DND-41 (cell line): ENCODE measurements at regions not wholly inside any gene's neighbourhood (a gene's known extent, or its start where the extent isn't known, plus 50 kb on each side); places are given as distances from the start of the nearest gene placed in this dataset.
"Not testable (repeated sequence)": the region's sequence is repeated elsewhere in the genome, so short reads cannot be mapped to it uniquely, and the experiment has no call there.

Experiments
- ATAC-seq: fragments of 200-7000 bp; cut with Tn5 transposase; 3 replicates; pipeline ENCODE4 v1.9.1; 2021; ENCODE audit warnings: low read depth; ENCODE audit not compliant: insufficient read depth
- DNase-seq: peaks from one replicate; pipeline ENCODE4 v3.0.0-alpha.2; 2020
- H2AFZ ChIP-seq: 2 replicates; pipeline ENCODE4 v1.6.0; 2012; ENCODE audit warnings: low read depth, low read length
- H3K27ac ChIP-seq: 2 replicates; pipeline ENCODE4 v1.5.1; 2012; ENCODE audit warnings: low read length, inconsistent platforms
- H3K27me3 ChIP-seq: fragments of 200-600 bp; sonication (generic); 2 replicates; pipeline ENCODE4 v1.6.0; 2012; ENCODE audit warnings: low read length, mild to moderate bottlenecking, inconsistent platforms; ENCODE audit not compliant: insufficient read depth, poor library complexity
- H3K36me3 ChIP-seq: 2 replicates; pipeline ENCODE4 v1.5.1; 2012; ENCODE audit warnings: low read length, inconsistent platforms; ENCODE audit not compliant: insufficient read depth
- H3K4me1 ChIP-seq: 2 replicates; pipeline ENCODE4 v1.5.1; 2012; ENCODE audit warnings: mild to moderate bottlenecking, low read length; ENCODE audit not compliant: insufficient read depth
- H3K4me2 ChIP-seq: 2 replicates; pipeline ENCODE4 v1.6.0; 2012; ENCODE audit warnings: mild to moderate bottlenecking, moderate library complexity, low read length, inconsistent platforms; ENCODE audit not compliant: insufficient read depth
- H3K4me3 ChIP-seq, 2 experiments: fragments of 200-600 bp in 1 of 2; shearing (Covaris generic) in 1 of 2; 2 replicates each; pipeline ENCODE4 v1.5.1; 2012 to 2016; ENCODE audit warnings: inconsistent platforms in 2 of 2, low read length in 2 of 2, mild to moderate bottlenecking in 2 of 2, low read depth in 1 of 2, moderate library complexity in 1 of 2
- H3K79me2 ChIP-seq: 2 replicates; pipeline ENCODE4 v1.6.0; 2012; ENCODE audit warnings: low read length, inconsistent platforms; ENCODE audit not compliant: insufficient read depth
- H3K9ac ChIP-seq: 2 replicates; pipeline ENCODE4 v1.6.0; 2012; ENCODE audit warnings: low read depth, mild to moderate bottlenecking, inconsistent platforms, low read length, moderate library complexity
- H3K9me3 ChIP-seq: 2 replicates; pipeline ENCODE4 v1.5.1; 2012; ENCODE audit warnings: low read length, moderate library complexity, mild to moderate bottlenecking, inconsistent platforms; ENCODE audit not compliant: insufficient read depth, severe bottlenecking
- H4K20me1 ChIP-seq: 2 replicates; pipeline ENCODE4 v1.6.0; 2012; ENCODE audit warnings: low read length; ENCODE audit not compliant: insufficient read depth
- EZH2 ChIP-seq: IDR thresholded peaks from 3 replicates; pipeline ENCODE4 v1.6.1; 2012; ENCODE audit warnings: borderline replicate concordance, low read depth, mild to moderate bottlenecking, moderate library complexity, low read length, inconsistent platforms; ENCODE audit not compliant: severe bottlenecking
- TF ChIP-seq, protein P1 (sequence below): IDR thresholded peaks from 2 replicates; pipeline ENCODE4 v1.5.1; 2012; ENCODE audit warnings: borderline replicate concordance, low read length, moderate library complexity, mild to moderate bottlenecking; ENCODE audit not compliant: poor library complexity, severe bottlenecking; ENCODE audit errors: extremely low read depth

DNA sequence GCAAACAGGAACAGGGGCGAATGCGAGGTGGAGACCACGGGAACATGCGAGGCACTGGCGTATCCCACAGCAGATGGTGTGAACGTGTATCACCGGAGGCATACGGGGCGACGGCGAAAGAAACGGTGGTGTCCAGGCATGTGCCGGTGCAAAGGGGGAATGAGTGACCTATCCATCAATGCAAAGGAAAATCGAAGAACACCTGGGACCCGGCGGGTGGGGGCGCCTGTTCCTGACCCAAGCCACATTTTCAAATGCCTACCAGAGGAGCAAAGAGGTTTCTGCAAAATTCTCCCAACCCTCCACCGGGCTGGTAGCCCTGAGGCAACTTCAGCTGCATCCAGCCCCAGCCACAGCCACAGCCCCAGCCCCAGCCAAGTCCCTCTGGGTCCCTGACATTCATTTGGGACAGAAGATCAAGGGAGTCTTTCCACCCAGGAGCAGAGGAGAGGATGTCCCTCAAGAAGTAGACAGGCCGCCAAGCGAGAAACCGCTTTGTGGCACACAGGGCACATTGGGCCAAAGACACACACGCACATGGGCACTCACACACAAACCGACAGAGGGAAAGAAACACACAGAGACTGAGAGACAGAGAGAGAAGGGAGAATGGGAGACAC, 164.0 kb upstream of the ZNF337 start:
- Histone ChIP-seq H3K27me3 (no peaks in the 10 kb centered on the region), H3K4me3 (peak overlapping the region in 1 of 2 experiments; percentile 59; a peak in 1 of 4 replicates), H2AFZ (no peak overlapping the region), H3K36me3 (peaks cover 2% of the 10 kb centered on the region; the same call in 1 of the 2 replicates), H3K4me2 (peak overlapping the region; percentile 70), H3K4me1 (peaks cover 48% of the 10 kb centered on the region), H3K9me3 (peaks cover 44% of the 10 kb centered on the region), H4K20me1 (no peaks in the 10 kb centered on the region), H3K79me2 (no peaks in the 10 kb centered on the region), H3K9ac (no peak overlapping the region), H3K27ac (no peak overlapping the region)
- TF ChIP-seq, protein P1, sequence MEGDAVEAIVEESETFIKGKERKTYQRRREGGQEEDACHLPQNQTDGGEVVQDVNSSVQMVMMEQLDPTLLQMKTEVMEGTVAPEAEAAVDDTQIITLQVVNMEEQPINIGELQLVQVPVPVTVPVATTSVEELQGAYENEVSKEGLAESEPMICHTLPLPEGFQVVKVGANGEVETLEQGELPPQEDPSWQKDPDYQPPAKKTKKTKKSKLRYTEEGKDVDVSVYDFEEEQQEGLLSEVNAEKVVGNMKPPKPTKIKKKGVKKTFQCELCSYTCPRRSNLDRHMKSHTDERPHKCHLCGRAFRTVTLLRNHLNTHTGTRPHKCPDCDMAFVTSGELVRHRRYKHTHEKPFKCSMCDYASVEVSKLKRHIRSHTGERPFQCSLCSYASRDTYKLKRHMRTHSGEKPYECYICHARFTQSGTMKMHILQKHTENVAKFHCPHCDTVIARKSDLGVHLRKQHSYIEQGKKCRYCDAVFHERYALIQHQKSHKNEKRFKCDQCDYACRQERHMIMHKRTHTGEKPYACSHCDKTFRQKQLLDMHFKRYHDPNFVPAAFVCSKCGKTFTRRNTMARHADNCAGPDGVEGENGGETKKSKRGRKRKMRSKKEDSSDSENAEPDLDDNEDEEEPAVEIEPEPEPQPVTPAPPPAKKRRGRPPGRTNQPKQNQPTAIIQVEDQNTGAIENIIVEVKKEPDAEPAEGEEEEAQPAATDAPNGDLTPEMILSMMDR, result no peak
- no peak for TF ChIP-seq EZH2
- ATAC-seq, result no peak
- DNase-seq, result no peak

DNA sequence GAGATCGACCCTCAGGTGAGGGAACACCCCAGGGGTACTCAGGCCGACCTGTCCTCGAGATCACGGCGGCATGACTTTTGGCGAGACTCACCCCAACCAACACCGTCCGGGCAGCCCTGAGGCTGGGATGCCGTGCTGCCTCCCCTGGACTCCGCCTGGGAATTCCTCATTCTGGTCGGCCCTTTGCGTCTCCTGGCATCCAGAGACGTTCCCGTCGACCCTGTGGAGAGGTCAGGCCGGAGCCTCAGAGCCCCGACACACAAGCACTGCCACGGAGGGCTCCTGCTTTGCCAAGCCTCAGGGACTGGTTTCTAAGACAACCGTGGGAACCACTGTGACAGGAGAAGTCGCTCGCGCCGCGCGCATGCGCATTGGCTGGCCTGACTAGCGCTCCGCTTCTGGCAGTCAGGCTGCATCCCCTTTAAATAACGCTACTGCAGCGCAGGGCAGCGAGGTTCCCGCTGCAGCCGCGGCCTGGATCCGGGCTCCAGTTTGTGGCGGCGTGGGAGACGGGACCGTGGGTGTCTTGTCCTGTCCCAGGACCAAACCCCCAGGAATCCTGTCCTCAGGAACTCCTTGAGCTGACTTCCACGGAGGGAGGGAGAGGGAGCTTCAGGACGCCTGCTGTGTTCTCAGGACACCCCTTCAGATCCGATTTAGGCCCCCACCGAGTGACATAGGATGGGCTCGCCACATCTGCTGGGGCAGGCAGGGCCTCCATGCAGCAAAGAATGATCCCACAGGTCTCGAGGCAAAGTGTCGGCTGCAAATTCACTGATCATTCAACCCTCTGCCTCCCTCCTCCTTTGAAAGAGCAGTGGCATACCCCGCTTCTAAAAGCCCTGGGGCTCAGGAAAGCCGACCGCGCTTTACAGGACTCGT, 163.2 kb upstream of the ZNF337 start:
- Histone ChIP-seq H2AFZ (no peak overlapping the region), H3K27me3 (no peaks in the 10 kb centered on the region), H3K4me1 (peaks cover 44% of the 10 kb centered on the region), H3K79me2 (no peaks in the 10 kb centered on the region), H3K36me3 (peaks cover 5% of the 10 kb centered on the region; the same call in 1 of the 2 replicates), H3K4me3 (peak overlapping the region in 1 of 2 experiments; percentile 22; a peak in 1 of 4 replicates), H4K20me1 (no peaks in the 10 kb centered on the region), H3K9me3 (peaks cover 45% of the 10 kb centered on the region), H3K9ac (no peak overlapping the region), H3K4me2 (peak overlapping the region; percentile 34), H3K27ac (no peak overlapping the region)
- DNase-seq (peak; percentile 80), ATAC-seq (peak; percentile 55)
- TF ChIP-seq EZH2, result no peak
- TF ChIP-seq, protein P1, result no peak

DNA sequence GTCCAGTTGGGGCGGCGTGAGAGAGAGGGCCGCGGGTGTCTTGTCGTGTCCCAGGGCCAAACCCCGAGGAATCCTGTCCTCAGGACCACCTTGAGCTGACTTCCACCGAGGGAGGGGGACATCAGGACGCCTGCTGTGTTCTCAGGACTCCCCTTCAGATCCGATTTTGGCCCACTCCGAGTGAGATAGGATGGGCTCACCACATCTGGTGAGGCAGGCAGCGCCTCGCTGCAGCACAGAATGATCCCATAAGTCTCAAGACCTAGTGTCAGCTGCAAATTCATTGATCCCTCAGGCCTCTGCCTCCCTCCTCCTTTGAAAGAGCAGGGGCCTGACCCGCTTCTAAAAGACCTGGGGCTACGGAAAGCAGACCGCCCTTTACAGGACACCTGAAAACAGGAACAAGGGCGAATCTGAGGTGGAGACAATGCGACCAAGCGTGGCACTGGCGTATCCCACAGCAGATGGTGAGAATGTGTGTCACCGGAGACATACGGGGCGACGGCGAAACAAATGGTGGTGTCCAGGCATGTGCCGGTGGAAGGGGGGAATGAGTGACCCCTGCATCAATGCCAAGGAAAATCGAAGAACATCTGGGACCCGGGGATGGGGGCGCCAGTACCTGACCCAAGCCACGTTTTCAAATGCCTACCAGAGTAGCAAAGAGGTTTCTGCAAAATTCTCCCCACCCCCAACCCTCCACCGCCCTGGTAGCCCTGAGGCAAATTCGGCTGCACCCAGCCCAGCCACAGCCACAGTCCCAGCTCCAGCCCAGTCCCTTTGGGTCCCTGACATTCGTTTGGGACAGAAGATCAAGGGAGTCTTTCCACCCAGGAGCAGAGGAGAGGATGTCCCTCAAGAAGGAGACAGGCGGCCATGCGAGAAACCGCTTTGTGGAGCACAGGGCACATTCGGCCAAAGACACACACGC, 162.1 kb upstream of the ZNF337 start:
- no peak overlapping the region for H3K9ac ChIP-seq
- H3K4me2 ChIP-seq, result no peak overlapping the region
- DNase-seq, result no peak
- H3K27ac ChIP-seq, result no peak overlapping the region
- H3K9me3 ChIP-seq, result peaks cover 47% of the 10 kb centered on the region
- ATAC-seq, result no peak
- no peaks in the 10 kb centered on the region for H4K20me1 ChIP-seq
- H2AFZ ChIP-seq, result no peak overlapping the region
- peaks cover under 1% of the 10 kb centered on the region for H3K79me2 ChIP-seq
- no peak overlapping the region for H3K4me3 ChIP-seq
- peaks cover 42% of the 10 kb centered on the region for H3K4me1 ChIP-seq
- H3K36me3 ChIP-seq, result peaks cover 5% of the 10 kb centered on the region; the same call in 1 of the 2 replicates
- no peaks in the 10 kb centered on the region for H3K27me3 ChIP-seq
- TF ChIP-seq, protein P1, result no peak

DNA sequence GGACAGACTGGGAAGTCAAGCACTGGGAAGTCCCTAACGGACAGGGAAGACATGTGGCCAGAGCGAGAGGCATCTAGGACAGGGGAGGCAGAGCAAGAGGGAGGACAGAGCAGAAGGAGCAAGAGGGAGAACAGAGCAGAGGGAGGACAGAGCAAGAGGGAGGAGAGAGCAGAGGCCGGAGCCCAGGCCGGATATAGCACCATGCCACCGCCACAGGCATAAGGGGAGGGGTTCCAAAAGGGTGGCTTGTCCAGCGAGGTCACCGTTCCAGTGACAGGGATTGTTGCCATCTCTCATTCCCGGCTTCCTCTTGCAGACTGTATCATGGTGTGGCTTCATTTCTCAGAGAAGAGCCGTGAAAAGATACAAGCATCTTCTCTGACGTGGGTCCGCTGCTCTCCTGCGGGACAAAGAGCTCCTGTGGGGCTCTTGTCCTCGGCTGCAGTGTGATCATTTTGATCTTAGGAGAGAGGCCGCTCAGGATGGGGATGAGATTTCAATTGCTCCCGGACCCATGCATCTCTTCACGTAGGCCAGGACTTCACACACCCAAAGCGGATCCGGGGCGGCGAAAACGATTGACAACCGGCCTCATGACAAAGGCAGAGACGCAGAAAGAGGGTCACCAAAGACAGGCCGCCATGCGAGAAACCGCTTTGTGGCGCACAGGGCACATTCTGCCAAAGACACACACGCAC, 160.6 kb upstream of the ZNF337 start:
- H3K27me3 ChIP-seq, result not testable (repeated sequence)

More for the DNA sequence above, 160.6 kb upstream of the ZNF337 start:
- H3K9me3 ChIP-seq, result peaks cover 47% of the 10 kb centered on the region
- not testable (repeated sequence) for H3K36me3 ChIP-seq, DNase-seq, H2AFZ ChIP-seq, H4K20me1 ChIP-seq, H3K4me2 ChIP-seq, ATAC-seq, H3K9ac ChIP-seq, H3K27ac ChIP-seq, H3K4me3 ChIP-seq
- peaks cover 12% of the 10 kb centered on the region for H3K79me2 ChIP-seq
- peaks cover 38% of the 10 kb centered on the region for H3K4me1 ChIP-seq
